ENCODE measurements at regions not wholly inside any gene's neighbourhood (a gene's known extent, or its start where the extent isn't known, plus 50 kb on each side); places are given as distances from the start of the nearest gene placed in this dataset.

- H3K4me3 ChIP-seq (ENCODE audit: control insufficient read depth in 2 of 3, extremely low read depth in 1 of 3, insufficient read depth in 2 of 3, low read depth in 1 of 3, low read length in 3 of 3), result no peak overlapping the region
- H3K9me1 ChIP-seq (ENCODE audit: control insufficient read depth, extremely low read depth, insufficient read depth, low read length), result no peaks in the 10 kb centered on the region
- dilution Hi-C loops (cut with MboI; ENCODE audit: extremely low pct_ligation_motif_present, low sequenced_read_pairs), result no loop called here
- no peak for FAIRE-seq
- no peak overlapping the region for H3K4me2 ChIP-seq (ENCODE audit: control insufficient read depth, extremely low read depth, insufficient read depth, low read depth, low read length)
- H3K79me2 ChIP-seq (ENCODE audit: control insufficient read depth, insufficient read depth, low read length), result no peaks in the 10 kb centered on the region
- no peaks in the 10 kb centered on the region for H3K4me1 ChIP-seq (ENCODE audit: control insufficient read depth, extremely low read depth, insufficient read depth, low read length)
- H3K27me3 ChIP-seq (ENCODE audit: control insufficient read depth, extremely low read depth, insufficient read depth, low read length), result no peaks in the 10 kb centered on the region
- no peak for TF ChIP-seq EZH2 (IDR thresholded peaks at IDR 0.05; ENCODE audit: low read length)
- TF ChIP-seq, protein P1, sequence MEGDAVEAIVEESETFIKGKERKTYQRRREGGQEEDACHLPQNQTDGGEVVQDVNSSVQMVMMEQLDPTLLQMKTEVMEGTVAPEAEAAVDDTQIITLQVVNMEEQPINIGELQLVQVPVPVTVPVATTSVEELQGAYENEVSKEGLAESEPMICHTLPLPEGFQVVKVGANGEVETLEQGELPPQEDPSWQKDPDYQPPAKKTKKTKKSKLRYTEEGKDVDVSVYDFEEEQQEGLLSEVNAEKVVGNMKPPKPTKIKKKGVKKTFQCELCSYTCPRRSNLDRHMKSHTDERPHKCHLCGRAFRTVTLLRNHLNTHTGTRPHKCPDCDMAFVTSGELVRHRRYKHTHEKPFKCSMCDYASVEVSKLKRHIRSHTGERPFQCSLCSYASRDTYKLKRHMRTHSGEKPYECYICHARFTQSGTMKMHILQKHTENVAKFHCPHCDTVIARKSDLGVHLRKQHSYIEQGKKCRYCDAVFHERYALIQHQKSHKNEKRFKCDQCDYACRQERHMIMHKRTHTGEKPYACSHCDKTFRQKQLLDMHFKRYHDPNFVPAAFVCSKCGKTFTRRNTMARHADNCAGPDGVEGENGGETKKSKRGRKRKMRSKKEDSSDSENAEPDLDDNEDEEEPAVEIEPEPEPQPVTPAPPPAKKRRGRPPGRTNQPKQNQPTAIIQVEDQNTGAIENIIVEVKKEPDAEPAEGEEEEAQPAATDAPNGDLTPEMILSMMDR (optimal IDR thresholded peaks at IDR 0.05 in 1 of 3, IDR thresholded peaks at IDR 0.05 in 1 of 3, conservative IDR thresholded peaks at IDR 0.05 in 1 of 3; ENCODE audit: extremely low read depth in 1 of 3, insufficient read depth in 2 of 3, low read length in 3 of 3), result no peak
- no peak overlapping the region for H3K9ac ChIP-seq (ENCODE audit: control insufficient read depth, extremely low read depth, insufficient read depth, low read length)
- H3K27ac ChIP-seq (ENCODE audit: control insufficient read depth, insufficient read depth, low read length), result no peak overlapping the region
- no peak overlapping the region for H2AFZ ChIP-seq (ENCODE audit: control insufficient read depth, low read length)
- H3K36me3 ChIP-seq (ENCODE audit: control insufficient read depth in 2 of 2, extremely low read depth in 1 of 2, insufficient read depth in 2 of 2, low read length in 2 of 2), result no peaks in the 10 kb centered on the region
- H3K9me3 ChIP-seq (ENCODE audit: control insufficient read depth, low read depth, low read length), result no peaks in the 10 kb centered on the region
- no peaks in the 10 kb centered on the region for H4K20me1 ChIP-seq (ENCODE audit: control insufficient read depth, extremely low read depth, insufficient read depth, low read length)
- no peak for DNase-seq (ENCODE audit: low read depth, low spot score)
Measured at GRCh38 chr3:28674212-28674611, 325.6 kb upstream of the AZI2 start.

DNA sequence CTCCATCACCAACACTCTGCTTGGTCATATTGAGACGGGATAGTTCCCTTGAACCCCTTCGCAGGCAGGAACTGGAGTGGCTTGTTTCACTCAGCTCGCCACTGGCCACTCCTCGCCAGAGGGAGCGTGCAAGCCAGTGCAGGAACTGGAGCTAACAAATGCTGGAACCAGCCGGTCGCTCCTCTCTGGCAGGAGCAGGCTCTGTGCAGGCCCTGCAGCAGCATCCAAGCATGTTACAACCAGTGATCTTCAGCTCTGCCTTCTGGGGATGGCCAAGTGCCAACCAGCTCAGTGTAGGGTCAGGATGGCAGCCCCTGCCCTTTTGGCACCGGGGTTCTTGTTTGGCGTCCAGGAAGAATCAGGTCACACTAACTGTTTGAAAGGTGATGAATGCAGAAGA is 329.0 kb upstream of the AZI2 start:
- FAIRE-seq (no peak), DNase-seq (ENCODE audit: low read depth, low spot score) (no peak)
- H4K20me1 ChIP-seq (ENCODE audit: control insufficient read depth, extremely low read depth, insufficient read depth, low read length), result no peaks in the 10 kb centered on the region
- no peak for TF ChIP-seq EZH2 (IDR thresholded peaks at IDR 0.05; ENCODE audit: low read length)
- TF ChIP-seq, protein P1 (optimal IDR thresholded peaks at IDR 0.05 in 1 of 3, IDR thresholded peaks at IDR 0.05 in 1 of 3, conservative IDR thresholded peaks at IDR 0.05 in 1 of 3; ENCODE audit: extremely low read depth in 1 of 3, insufficient read depth in 2 of 3, low read length in 3 of 3), result no peak
- no peaks in the 10 kb centered on the region for H3K27me3 ChIP-seq (ENCODE audit: control insufficient read depth, extremely low read depth, insufficient read depth, low read length)
- no peak overlapping the region for H3K9ac ChIP-seq (ENCODE audit: control insufficient read depth, extremely low read depth, insufficient read depth, low read length)
- dilution Hi-C loops (cut with MboI; ENCODE audit: extremely low pct_ligation_motif_present, low sequenced_read_pairs), result no loop called here
- H3K79me2 ChIP-seq (ENCODE audit: control insufficient read depth, insufficient read depth, low read length), result no peaks in the 10 kb centered on the region
- H3K36me3 ChIP-seq (ENCODE audit: control insufficient read depth in 2 of 2, extremely low read depth in 1 of 2, insufficient read depth in 2 of 2, low read length in 2 of 2), result no peaks in the 10 kb centered on the region
- H2AFZ ChIP-seq (ENCODE audit: control insufficient read depth, low read length), result no peak overlapping the region
- no peaks in the 10 kb centered on the region for H3K4me1 ChIP-seq (ENCODE audit: control insufficient read depth, extremely low read depth, insufficient read depth, low read length)
- no peaks in the 10 kb centered on the region for H3K9me1 ChIP-seq (ENCODE audit: control insufficient read depth, extremely low read depth, insufficient read depth, low read length)
- no peak overlapping the region for H3K4me3 ChIP-seq (ENCODE audit: control insufficient read depth in 2 of 3, extremely low read depth in 1 of 3, insufficient read depth in 2 of 3, low read depth in 1 of 3, low read length in 3 of 3)
- no peaks in the 10 kb centered on the region for H3K9me3 ChIP-seq (ENCODE audit: control insufficient read depth, low read depth, low read length)
- H3K27ac ChIP-seq (ENCODE audit: control insufficient read depth, insufficient read depth, low read length), result no peak overlapping the region
- H3K4me2 ChIP-seq (ENCODE audit: control insufficient read depth, extremely low read depth, insufficient read depth, low read depth, low read length), result no peak overlapping the region

Measured in keratinocyte (primary cell).